MCF 10A (cell line): ENCODE measurements at regions not wholly inside any gene's neighbourhood (a gene's known extent, or its start where the extent isn't known, plus 50 kb on each side); places are given as distances from the start of the nearest gene placed in this dataset.

Source experiments
- BruUV-seq: library from RNA; stranded (reverse); fragments of 400-500 nt; replicated peaks from 2 replicates; lab custom pipeline; 2021; lab: Mats Ljungman, UMichigan
- CTCF ChIA-PET: fragments of 300-600 bp; sonication (Branson Sonifier 250); formaldehyde crosslinking; extraction: SDS; loops from one replicate; lab custom pipeline; 2021; ENCODE audit warnings: antibody characterized with exemption, inconsistent platforms; lab: Yijun Ruan, JAX
- POLR2A ChIA-PET: fragments of 300-600, 350-650 bp; sonication (Branson Sonifier 250); formaldehyde crosslinking; extraction: SDS; loops from one replicate; lab custom pipeline; 2020; ENCODE audit warnings: antibody characterized with exemption, inconsistent platforms; lab: Yijun Ruan, JAX
- DNase-seq: peaks from one replicate; pipeline ENCODE4 v3.0.0-alpha.2; 2018; ENCODE audit not compliant: unreplicated experiment
- H3K27ac Mint-ChIP-seq: one replicate; pipeline ENCODE4 v1.8.0; 2022; ENCODE audit warnings: mild to moderate bottlenecking, low read depth, mixed read lengths; ENCODE audit not compliant: unreplicated experiment
- H3K27me3 Mint-ChIP-seq: one replicate; pipeline ENCODE4 v1.8.0; 2022; ENCODE audit warnings: mixed read lengths; ENCODE audit not compliant: insufficient read depth, unreplicated experiment
- H3K36me3 Mint-ChIP-seq: one replicate; pipeline ENCODE4 v1.8.0; 2022; ENCODE audit warnings: mild to moderate bottlenecking, moderate library complexity, mixed read lengths; ENCODE audit not compliant: insufficient read depth, unreplicated experiment
- H3K4me1 Mint-ChIP-seq: one replicate; pipeline ENCODE4 v1.8.0; 2022; ENCODE audit warnings: mixed read lengths; ENCODE audit not compliant: insufficient read depth, unreplicated experiment
- H3K4me3 Mint-ChIP-seq: one replicate; pipeline ENCODE4 v1.8.0; 2022; ENCODE audit warnings: mild to moderate bottlenecking, moderate library complexity, mixed read lengths; ENCODE audit not compliant: unreplicated experiment
- H3K9me3 Mint-ChIP-seq: one replicate; pipeline ENCODE4 v1.8.0; 2022; ENCODE audit warnings: mixed read lengths; ENCODE audit not compliant: unreplicated experiment
- CTCF ChIP-seq: fragments of 200-600 bp; IDR thresholded peaks from one replicate; pipeline ENCODE4 v1.8.0; 2022; ENCODE audit warnings: antibody characterized with exemption, mild to moderate bottlenecking; ENCODE audit not compliant: unreplicated experiment
- intact Hi-C: fragments of 100-400 bp; cut with micrococcal nuclease; formaldehyde crosslinking; loops from 2 replicates; pipeline ENCODE4 v1.14.1; 2022

GRCh38 chr13:61916483-61916882 is 500.8 kb upstream of the PCDH20 start:
- ChIA-PET CTCF (no interaction called here), POLR2A (no interaction called here)
- Mint-ChIP-seq H3K9me3 (no peaks in the 10 kb centered on the region), H3K36me3 (no peaks in the 10 kb centered on the region), H3K27me3 (no peaks in the 10 kb centered on the region), H3K27ac (no peak overlapping the region), H3K4me3 (no peak overlapping the region), H3K4me1 (no peaks in the 10 kb centered on the region)
- TF ChIP-seq CTCF: no peak
- DNase-seq: no peak
- no TSS peak for BruUV-seq
- intact Hi-C loops: no loop called here

- H3K36me3 Mint-ChIP-seq: no peaks in the 10 kb centered on the region
- CTCF ChIA-PET: interaction anchor here (0.5 kb wide), 1 partner anchor 1418 kb away, joined by 3 read pairs; no protein-coding TSS in a partner anchor
- H3K4me1 Mint-ChIP-seq: no peaks in the 10 kb centered on the region
- intact Hi-C loops: no loop called here
- DNase-seq: no peak
- no peak overlapping the region for H3K4me3 Mint-ChIP-seq
- no peak for TF ChIP-seq CTCF
- peaks cover 12% of the 10 kb centered on the region for H3K27me3 Mint-ChIP-seq
- POLR2A ChIA-PET: no interaction called here
- no TSS peak for BruUV-seq
- no peak overlapping the region for H3K27ac Mint-ChIP-seq
- no peaks in the 10 kb centered on the region for H3K9me3 Mint-ChIP-seq
Measured at GRCh38 chr13:61913183-61913582, 497.5 kb upstream of the PCDH20 start.

GRCh38 chr13:61908906-61909615 is 493.4 kb upstream of the PCDH20 start:
- Mint-ChIP-seq H3K9me3 (no peaks in the 10 kb centered on the region), H3K27me3 (peaks cover 12% of the 10 kb centered on the region), H3K36me3 (no peaks in the 10 kb centered on the region), H3K27ac (no peak overlapping the region), H3K4me1 (no peaks in the 10 kb centered on the region), H3K4me3 (no peak overlapping the region)
- no TSS peak for BruUV-seq
- no peak for DNase-seq
- TF ChIP-seq CTCF: no peak
- POLR2A ChIA-PET: no interaction called here
- intact Hi-C loops: no loop called here
- CTCF ChIA-PET: no interaction called here

GRCh38 chr13:61905054-61905453 is 489.4 kb upstream of the PCDH20 start:
- H3K9me3 Mint-ChIP-seq: no peaks in the 10 kb centered on the region

More at GRCh38 chr13:61905054-61905453, 489.4 kb upstream of the PCDH20 start:
- intact Hi-C loops: no loop called here
- CTCF ChIA-PET: interaction anchor here (0.7 kb wide), 1 partner anchor 776 kb away, joined by 7 read pairs; no protein-coding TSS in a partner anchor
- no peaks in the 10 kb centered on the region for H3K4me1 Mint-ChIP-seq
- no peak overlapping the region for H3K4me3 Mint-ChIP-seq
- no peaks in the 10 kb centered on the region for H3K36me3 Mint-ChIP-seq
- peaks cover 19% of the 10 kb centered on the region for H3K27me3 Mint-ChIP-seq
- DNase-seq: no peak
- no peak for TF ChIP-seq CTCF
- no peak overlapping the region for H3K27ac Mint-ChIP-seq
- POLR2A ChIA-PET: interaction anchor here (0.7 kb wide), 1 partner anchor 14 kb away, joined by 4 read pairs; no protein-coding TSS in a partner anchor
- BruUV-seq: no TSS peak
